ENCODE measurements at regions not wholly inside any gene's neighbourhood (a gene's known extent, or its start where the extent isn't known, plus 50 kb on each side); places are given as distances from the start of the nearest gene placed in this dataset.

DNA sequence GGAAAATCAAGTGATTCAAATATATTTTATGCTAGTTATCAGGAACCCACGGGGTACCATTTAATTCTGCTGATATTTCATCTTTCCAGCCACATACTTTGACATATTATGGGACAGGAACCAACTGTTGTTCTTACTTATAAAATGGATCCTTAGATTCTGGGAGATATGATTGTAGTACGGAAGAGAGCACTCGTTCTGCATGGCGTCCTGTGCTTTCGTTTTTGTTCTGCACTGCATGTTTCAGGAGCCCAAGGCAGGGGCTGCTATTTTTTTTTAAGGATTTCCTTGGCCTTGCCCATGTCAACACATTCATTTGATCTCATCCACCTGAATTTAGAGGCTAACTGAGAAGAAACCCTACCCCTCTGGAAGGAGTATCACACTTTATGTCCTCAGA is 245.5 kb upstream of the TLL1 start:
- no peak for TF ChIP-seq CTCF (conservative IDR thresholded peaks at IDR 0.05 in 1 of 2, IDR thresholded peaks at IDR 0.05 in 1 of 2; ENCODE audit: low read depth in 1 of 2, low read length in 2 of 2)
- no peak for TF ChIP-seq EZH2 (IDR thresholded peaks at IDR 0.05; ENCODE audit: low read length, missing control alignments)

All from fibroblast of lung (primary cell).